ENCODE measurements at regions not wholly inside any gene's neighbourhood (a gene's known extent, or its start where the extent isn't known, plus 50 kb on each side); places are given as distances from the start of the nearest gene placed in this dataset.

DNA sequence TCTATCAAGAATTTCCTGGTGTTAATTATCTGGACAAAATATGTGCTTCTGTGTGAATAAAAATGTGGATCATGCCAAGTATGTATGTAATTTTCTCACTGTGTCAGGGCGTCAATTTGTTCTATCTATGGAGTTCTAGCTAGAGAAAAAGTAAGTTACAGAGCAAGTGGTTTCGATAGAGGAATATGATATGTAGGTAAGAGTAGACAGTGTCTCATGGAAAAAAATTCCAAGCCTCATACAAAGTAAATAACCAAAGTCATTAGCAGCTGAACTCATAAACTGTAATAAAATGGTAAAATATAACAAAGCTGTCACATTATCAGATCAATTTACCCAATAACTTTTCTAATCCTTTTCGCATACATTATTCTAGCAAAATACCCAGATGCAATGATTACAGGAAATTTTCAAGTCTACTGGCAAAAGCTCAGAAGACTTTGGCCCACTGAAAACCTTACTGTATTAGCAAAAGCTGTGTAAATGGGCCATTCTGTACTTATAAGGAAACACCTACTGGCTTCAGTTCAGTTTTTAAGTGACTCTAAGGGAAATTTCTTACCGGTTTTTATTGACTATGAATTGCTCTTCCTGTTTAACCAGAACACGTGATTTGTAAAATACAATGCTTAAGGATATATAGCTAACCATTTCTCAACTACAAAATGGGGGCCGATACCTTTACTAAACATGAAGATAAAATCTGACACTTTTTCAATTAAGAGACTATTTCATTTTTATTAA lies 121.0 kb upstream of the ARSJ start:
- no peaks in the 10 kb centered on the region for H3K4me1 ChIP-seq
- TF ChIP-seq, protein P1, sequence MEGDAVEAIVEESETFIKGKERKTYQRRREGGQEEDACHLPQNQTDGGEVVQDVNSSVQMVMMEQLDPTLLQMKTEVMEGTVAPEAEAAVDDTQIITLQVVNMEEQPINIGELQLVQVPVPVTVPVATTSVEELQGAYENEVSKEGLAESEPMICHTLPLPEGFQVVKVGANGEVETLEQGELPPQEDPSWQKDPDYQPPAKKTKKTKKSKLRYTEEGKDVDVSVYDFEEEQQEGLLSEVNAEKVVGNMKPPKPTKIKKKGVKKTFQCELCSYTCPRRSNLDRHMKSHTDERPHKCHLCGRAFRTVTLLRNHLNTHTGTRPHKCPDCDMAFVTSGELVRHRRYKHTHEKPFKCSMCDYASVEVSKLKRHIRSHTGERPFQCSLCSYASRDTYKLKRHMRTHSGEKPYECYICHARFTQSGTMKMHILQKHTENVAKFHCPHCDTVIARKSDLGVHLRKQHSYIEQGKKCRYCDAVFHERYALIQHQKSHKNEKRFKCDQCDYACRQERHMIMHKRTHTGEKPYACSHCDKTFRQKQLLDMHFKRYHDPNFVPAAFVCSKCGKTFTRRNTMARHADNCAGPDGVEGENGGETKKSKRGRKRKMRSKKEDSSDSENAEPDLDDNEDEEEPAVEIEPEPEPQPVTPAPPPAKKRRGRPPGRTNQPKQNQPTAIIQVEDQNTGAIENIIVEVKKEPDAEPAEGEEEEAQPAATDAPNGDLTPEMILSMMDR (IDR thresholded peaks at IDR 0.05) = no peak
- TF ChIP-seq POLR2A (IDR thresholded peaks at IDR 0.05) (no peak), EP300 (IDR thresholded peaks at IDR 0.05) (no peak)
- WGBS, 2 donors = 76 to 87% methylated on average over 6 of the region's 6 CpGs
- H3K4me3 ChIP-seq = no peak overlapping the region
- H3K27me3 ChIP-seq = no peaks in the 10 kb centered on the region
- H3K36me3 ChIP-seq = no peaks in the 10 kb centered on the region
- no peak overlapping the region for H3K27ac ChIP-seq
- DNase-seq (ENCODE audit: low spot score in 2 of 2) = no peak
- H3K9me3 ChIP-seq = no peaks in the 10 kb centered on the region

DNA sequence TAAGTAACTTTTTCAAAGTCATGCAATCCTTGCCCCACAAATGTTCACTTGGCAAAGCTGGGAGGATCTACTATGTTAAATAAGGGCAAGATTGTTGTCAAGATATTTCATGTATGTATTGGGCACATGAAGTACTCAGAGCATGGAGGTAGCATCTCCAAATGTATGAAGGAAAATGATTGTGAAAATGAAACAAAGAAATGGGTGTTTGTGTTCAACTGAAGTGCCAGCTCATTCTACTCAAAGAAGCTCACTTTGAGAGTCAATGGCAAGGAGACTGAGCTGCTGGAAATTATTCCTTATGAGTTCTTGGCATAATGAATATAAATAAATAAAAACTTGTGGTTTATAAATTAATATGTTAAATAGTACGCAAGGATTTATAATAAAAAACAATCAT lies 124.5 kb upstream of the ARSJ start:
- Histone ChIP-seq H3K9me3 (no peaks in the 10 kb centered on the region), H3K36me3 (no peaks in the 10 kb centered on the region), H3K4me1 (no peaks in the 10 kb centered on the region), H3K4me3 (no peak overlapping the region), H3K27me3 (no peaks in the 10 kb centered on the region), H3K27ac (no peak overlapping the region)
- DNase-seq (ENCODE audit: low spot score in 2 of 2) = no peak
- TF ChIP-seq POLR2A (IDR thresholded peaks at IDR 0.05) (no peak), EP300 (IDR thresholded peaks at IDR 0.05) (no peak)
- TF ChIP-seq, protein P1 (IDR thresholded peaks at IDR 0.05) = no peak
- 79 to 88% methylated on average over 1 of the region's 1 CpG for WGBS, 2 donors

DNA sequence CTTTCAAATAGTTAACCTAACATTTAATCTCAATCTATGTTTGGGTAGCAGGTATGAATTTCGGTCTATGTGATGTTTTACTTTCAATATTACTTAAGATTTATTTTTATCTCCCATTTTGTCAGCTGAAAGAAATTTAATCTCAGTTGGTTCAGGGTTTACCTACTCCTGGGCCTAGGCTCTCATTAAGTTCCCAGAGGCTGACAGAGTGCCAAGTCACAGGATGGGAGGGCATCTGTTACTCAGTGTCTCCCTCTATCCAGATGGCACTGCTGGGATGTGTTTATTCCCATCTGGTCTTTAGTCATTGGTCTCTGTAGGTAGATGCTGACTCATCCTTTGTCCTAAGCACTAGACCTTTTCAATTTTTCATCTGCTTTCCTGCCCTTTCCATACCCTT lies 129.4 kb upstream of the ARSJ start:
- DNase-seq (ENCODE audit: low spot score in 2 of 2) = no peak
- no peaks in the 10 kb centered on the region for H3K36me3 ChIP-seq
- no peak overlapping the region for H3K4me3 ChIP-seq
- TF ChIP-seq POLR2A (IDR thresholded peaks at IDR 0.05) (no peak), EP300 (IDR thresholded peaks at IDR 0.05) (no peak)
- TF ChIP-seq, protein P1 (IDR thresholded peaks at IDR 0.05) = no peak
- no peaks in the 10 kb centered on the region for H3K27me3 ChIP-seq
- no peaks in the 10 kb centered on the region for H3K9me3 ChIP-seq
- H3K4me1 ChIP-seq = no peaks in the 10 kb centered on the region
- WGBS, 2 donors = 79 to 100% methylated on average over 1 of the region's 1 CpG
- H3K27ac ChIP-seq = no peak overlapping the region

DNA sequence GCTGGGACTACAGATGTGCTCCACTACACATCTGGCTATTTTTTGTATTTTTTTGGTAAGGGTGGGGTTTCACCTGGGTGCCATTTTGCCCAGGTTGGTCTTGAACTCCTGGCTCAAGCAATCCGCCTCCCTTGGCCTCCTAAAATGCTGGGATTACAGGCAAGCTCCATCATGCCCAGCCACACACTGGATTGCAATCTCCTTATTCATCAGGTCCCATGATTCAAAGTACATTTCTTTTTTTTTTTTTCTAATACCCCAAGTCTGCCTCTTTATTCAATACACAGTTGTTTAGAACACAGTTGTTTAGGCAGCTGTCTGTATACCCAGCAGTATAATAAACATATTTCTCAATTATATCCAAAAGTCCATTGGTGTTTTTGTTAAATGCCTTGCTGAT lies 130.3 kb upstream of the ARSJ start:
- no peaks in the 10 kb centered on the region for H3K9me3 ChIP-seq
- WGBS, 2 donors = 93 to 94% methylated on average over 1 of the region's 1 CpG

DNA sequence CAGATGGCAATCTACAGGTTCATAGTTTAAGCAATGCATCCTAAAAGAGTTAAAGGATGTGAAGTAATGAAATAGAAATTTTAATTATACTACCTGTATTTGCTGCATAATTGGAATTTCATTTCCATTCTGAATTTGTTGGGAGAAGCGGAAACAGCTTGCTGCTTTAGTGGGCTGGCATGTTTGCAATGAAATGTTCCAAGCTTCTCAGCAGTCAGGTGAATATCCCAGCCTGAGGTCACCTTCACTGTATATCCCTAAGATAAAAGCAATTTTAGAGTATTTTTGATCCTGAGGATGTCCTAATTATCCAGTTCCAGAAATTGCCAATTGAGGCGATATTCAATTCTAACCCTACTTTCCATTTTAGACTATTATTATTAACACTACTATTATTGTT lies 136.1 kb upstream of the ARSJ start:
- Histone ChIP-seq H3K36me3 (no peaks in the 10 kb centered on the region), H3K4me3 (no peak overlapping the region), H3K9me3 (no peaks in the 10 kb centered on the region), H3K27ac (no peak overlapping the region), H3K4me1 (no peaks in the 10 kb centered on the region), H3K27me3 (no peaks in the 10 kb centered on the region)
- TF ChIP-seq, protein P1 (IDR thresholded peaks at IDR 0.05) = no peak
- TF ChIP-seq EP300 (IDR thresholded peaks at IDR 0.05) = no peak
- DNase-seq (ENCODE audit: low spot score in 2 of 2) = no peak
- 46 to 71% methylated on average over 2 of the region's 2 CpGs for WGBS, 2 donors

More for the DNA sequence above, 130.3 kb upstream of the ARSJ start:
- H3K27ac ChIP-seq = no peak overlapping the region
- no peak for TF ChIP-seq EP300 (IDR thresholded peaks at IDR 0.05)
- H3K27me3 ChIP-seq = no peaks in the 10 kb centered on the region
- H3K36me3 ChIP-seq = no peaks in the 10 kb centered on the region
- no peak overlapping the region for H3K4me3 ChIP-seq
- DNase-seq (ENCODE audit: low spot score in 2 of 2) = no peak
- no peaks in the 10 kb centered on the region for H3K4me1 ChIP-seq
